A549 (cell line): ENCODE measurements at regions not wholly inside any gene's neighbourhood (a gene's known extent, or its start where the extent isn't known, plus 50 kb on each side); places are given as distances from the start of the nearest gene placed in this dataset.

Experiments
- CBX2 ChIP-seq: fragments of 200-600 bp; sonication (generic); IDR thresholded peaks from 2 replicates; pipeline ENCODE4 v1.6.1; 2016; ENCODE audit warnings: low read depth, mild to moderate bottlenecking, borderline replicate concordance
- CBX8 ChIP-seq: fragments of 200-600 bp; sonication (generic); IDR thresholded peaks from 2 replicates; pipeline ENCODE4 v1.6.1; 2016
- CHD2 ChIP-seq: fragments of 150-350 bp; IDR thresholded peaks from 2 replicates; pipeline ENCODE4 v1.6.1; 2014; ENCODE audit warnings: low read length; ENCODE audit not compliant: partially characterized antibody
- EP300 ChIP-seq, 2 experiments: fragments of >200 bp; sonication (Bioruptor Twin); formaldehyde crosslinking; IDR thresholded peaks; 2 replicates in 1 of 2; 3 replicates in 1 of 2; pipeline ENCODE4 v1.6.1; 2016 to 2017
- HDAC2 ChIP-seq: fragments of 200-600 bp; sonication (generic); IDR thresholded peaks from 2 replicates; pipeline ENCODE4 v1.6.1; 2016
- HOXA7 ChIP-seq: fragments of 250-450 bp; sonication (Bioruptor Pico); IDR thresholded peaks from 2 replicates; pipeline ENCODE4 v1.5.0; 2020; ENCODE audit warnings: mild to moderate bottlenecking, moderate library complexity
- JUN ChIP-seq, 2 experiments: fragments of >200 bp; sonication (Bioruptor Twin); formaldehyde crosslinking; IDR thresholded peaks; 2 replicates in 1 of 2; 3 replicates in 1 of 2; pipeline ENCODE4 v1.6.1; 2016 to 2017
- POLR2A ChIP-seq: IDR thresholded peaks from 2 replicates; pipeline ENCODE4 v1.6.1; 2012; ENCODE audit warnings: mild to moderate bottlenecking, low read length
- RAD21 ChIP-seq, 2 experiments: fragments of >200 bp in 1 of 2; sonication (Bioruptor Twin) in 1 of 2; formaldehyde crosslinking in 1 of 2; IDR thresholded peaks in 1 of 2; conservative IDR thresholded peaks in 1 of 2; 2 replicates in 1 of 2; 3 replicates in 1 of 2; pipeline ENCODE4 v1.6.1; 2012 to 2018; ENCODE audit warnings: inconsistent platforms in 1 of 2
- RCOR1 ChIP-seq: fragments of 150-350 bp; IDR thresholded peaks from 2 replicates; pipeline ENCODE4 v1.6.1; 2014; ENCODE audit warnings: antibody characterized with exemption, low read length, low read depth
- SMC3 ChIP-seq: fragments of >200 bp; sonication (Bioruptor Twin); formaldehyde crosslinking; IDR thresholded peaks from 3 replicates; pipeline ENCODE4 v1.6.1; 2018; ENCODE audit warnings: inconsistent platforms
- TF ChIP-seq, protein P1 (sequence below): fragments of >200 bp; sonication (Bioruptor Twin); formaldehyde crosslinking; IDR thresholded peaks from 3 replicates; pipeline ENCODE4 v1.5.1; 2016
- TF ChIP-seq, protein P2 (sequence below): fragments of 200-600 bp; sonication (generic); IDR thresholded peaks from 2 replicates; pipeline ENCODE4 v1.6.1; 2016; ENCODE audit warnings: antibody characterized with exemption, mild to moderate bottlenecking, moderate library complexity

DNA sequence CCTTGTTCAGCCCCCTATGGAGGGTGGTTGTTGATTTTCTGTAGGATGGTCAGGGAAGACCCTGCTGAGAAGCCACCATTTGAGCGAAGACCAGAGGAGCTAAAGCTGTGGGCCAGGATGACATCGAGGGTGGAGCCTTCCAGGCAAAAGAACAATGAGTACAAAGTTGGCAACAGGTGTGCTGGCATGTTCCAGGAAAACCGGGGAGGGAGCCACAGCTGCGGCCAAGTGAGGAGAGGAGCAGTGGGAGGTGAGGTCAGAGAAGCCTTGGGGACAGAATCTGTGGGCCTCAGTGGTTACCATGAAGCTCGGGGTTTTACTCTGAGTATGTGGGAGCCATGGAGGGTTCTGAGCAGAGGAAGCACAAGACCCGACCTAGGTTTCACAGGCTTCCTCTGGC is 75.6 kb upstream of the ZNF479 start:
- no peak for TF ChIP-seq CHD2
- TF ChIP-seq CBX2, result no peak
- no peak for TF ChIP-seq HDAC2
- TF ChIP-seq, protein P1, sequence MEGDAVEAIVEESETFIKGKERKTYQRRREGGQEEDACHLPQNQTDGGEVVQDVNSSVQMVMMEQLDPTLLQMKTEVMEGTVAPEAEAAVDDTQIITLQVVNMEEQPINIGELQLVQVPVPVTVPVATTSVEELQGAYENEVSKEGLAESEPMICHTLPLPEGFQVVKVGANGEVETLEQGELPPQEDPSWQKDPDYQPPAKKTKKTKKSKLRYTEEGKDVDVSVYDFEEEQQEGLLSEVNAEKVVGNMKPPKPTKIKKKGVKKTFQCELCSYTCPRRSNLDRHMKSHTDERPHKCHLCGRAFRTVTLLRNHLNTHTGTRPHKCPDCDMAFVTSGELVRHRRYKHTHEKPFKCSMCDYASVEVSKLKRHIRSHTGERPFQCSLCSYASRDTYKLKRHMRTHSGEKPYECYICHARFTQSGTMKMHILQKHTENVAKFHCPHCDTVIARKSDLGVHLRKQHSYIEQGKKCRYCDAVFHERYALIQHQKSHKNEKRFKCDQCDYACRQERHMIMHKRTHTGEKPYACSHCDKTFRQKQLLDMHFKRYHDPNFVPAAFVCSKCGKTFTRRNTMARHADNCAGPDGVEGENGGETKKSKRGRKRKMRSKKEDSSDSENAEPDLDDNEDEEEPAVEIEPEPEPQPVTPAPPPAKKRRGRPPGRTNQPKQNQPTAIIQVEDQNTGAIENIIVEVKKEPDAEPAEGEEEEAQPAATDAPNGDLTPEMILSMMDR, result no peak
- no peak for TF ChIP-seq POLR2A
- TF ChIP-seq JUN (IDR thresholded peaks at IDR 0.05), result no peak
- no peak for TF ChIP-seq HOXA7
- TF ChIP-seq EP300 (IDR thresholded peaks at IDR 0.05), result no peak
- no peak for TF ChIP-seq RCOR1
- no peak for TF ChIP-seq RAD21 (conservative IDR thresholded peaks at IDR 0.05 in 1 of 2, IDR thresholded peaks at IDR 0.05 in 1 of 2)
- TF ChIP-seq SMC3, result no peak
- TF ChIP-seq, protein P2, sequence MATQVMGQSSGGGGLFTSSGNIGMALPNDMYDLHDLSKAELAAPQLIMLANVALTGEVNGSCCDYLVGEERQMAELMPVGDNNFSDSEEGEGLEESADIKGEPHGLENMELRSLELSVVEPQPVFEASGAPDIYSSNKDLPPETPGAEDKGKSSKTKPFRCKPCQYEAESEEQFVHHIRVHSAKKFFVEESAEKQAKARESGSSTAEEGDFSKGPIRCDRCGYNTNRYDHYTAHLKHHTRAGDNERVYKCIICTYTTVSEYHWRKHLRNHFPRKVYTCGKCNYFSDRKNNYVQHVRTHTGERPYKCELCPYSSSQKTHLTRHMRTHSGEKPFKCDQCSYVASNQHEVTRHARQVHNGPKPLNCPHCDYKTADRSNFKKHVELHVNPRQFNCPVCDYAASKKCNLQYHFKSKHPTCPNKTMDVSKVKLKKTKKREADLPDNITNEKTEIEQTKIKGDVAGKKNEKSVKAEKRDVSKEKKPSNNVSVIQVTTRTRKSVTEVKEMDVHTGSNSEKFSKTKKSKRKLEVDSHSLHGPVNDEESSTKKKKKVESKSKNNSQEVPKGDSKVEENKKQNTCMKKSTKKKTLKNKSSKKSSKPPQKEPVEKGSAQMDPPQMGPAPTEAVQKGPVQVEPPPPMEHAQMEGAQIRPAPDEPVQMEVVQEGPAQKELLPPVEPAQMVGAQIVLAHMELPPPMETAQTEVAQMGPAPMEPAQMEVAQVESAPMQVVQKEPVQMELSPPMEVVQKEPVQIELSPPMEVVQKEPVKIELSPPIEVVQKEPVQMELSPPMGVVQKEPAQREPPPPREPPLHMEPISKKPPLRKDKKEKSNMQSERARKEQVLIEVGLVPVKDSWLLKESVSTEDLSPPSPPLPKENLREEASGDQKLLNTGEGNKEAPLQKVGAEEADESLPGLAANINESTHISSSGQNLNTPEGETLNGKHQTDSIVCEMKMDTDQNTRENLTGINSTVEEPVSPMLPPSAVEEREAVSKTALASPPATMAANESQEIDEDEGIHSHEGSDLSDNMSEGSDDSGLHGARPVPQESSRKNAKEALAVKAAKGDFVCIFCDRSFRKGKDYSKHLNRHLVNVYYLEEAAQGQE, result no peak
- TF ChIP-seq CBX8, result no peak
